ENCODE measurements at regions not wholly inside any gene's neighbourhood (a gene's known extent, or its start where the extent isn't known, plus 50 kb on each side); places are given as distances from the start of the nearest gene placed in this dataset.
"Not testable (repeated sequence)": the region's sequence is repeated elsewhere in the genome, so short reads cannot be mapped to it uniquely, and the experiment has no call there.

GRCh38 chr21:9572782-9573181, 948.6 kb upstream of the TPTE start:
- not testable (repeated sequence) for DNase-seq

GRCh38 chr21:9573528-9573927, 947.9 kb upstream of the TPTE start:
- DNase-seq = not testable (repeated sequence)

- DNase-seq = not testable (repeated sequence)
Observed at GRCh38 chr21:9579275-9579674, 942.1 kb upstream of the TPTE start.

GRCh38 chr21:9587941-9588340, 933.4 kb upstream of the TPTE start:
- not testable (repeated sequence) for DNase-seq

GRCh38 chr21:9592591-9592990, 928.8 kb upstream of the TPTE start:
- DNase-seq = not testable (repeated sequence)

- not testable (repeated sequence) for DNase-seq
Observed at GRCh38 chr21:9593646-9594045, 927.7 kb upstream of the TPTE start.

GRCh38 chr21:9614011-9614410, 907.4 kb upstream of the TPTE start:
- DNase-seq = not testable (repeated sequence)

- not testable (repeated sequence) for DNase-seq
Observed at GRCh38 chr21:9621121-9621793, 900.1 kb upstream of the TPTE start.

- not testable (repeated sequence) for DNase-seq
Observed at GRCh38 chr21:9628051-9628450, 893.3 kb upstream of the TPTE start.

GRCh38 chr21:9647409-9647808, 874.0 kb upstream of the TPTE start:
- DNase-seq = not testable (repeated sequence)

- not testable (repeated sequence) for DNase-seq
Observed at GRCh38 chr21:9648331-9648730, 873.1 kb upstream of the TPTE start.

- not testable (repeated sequence) for DNase-seq
Observed at GRCh38 chr21:9648947-9649720, 872.2 kb upstream of the TPTE start.

GRCh38 chr21:9652819-9653218, 868.6 kb upstream of the TPTE start:
- not testable (repeated sequence) for DNase-seq

GRCh38 chr21:9655221-9655620, 866.2 kb upstream of the TPTE start:
- not testable (repeated sequence) for DNase-seq

- not testable (repeated sequence) for DNase-seq
Observed at GRCh38 chr21:9656455-9656854, 864.9 kb upstream of the TPTE start.

GRCh38 chr21:9657779-9658178, 863.6 kb upstream of the TPTE start:
- DNase-seq = not testable (repeated sequence)

- not testable (repeated sequence) for DNase-seq
Observed at GRCh38 chr21:9659877-9660276, 861.5 kb upstream of the TPTE start.

- DNase-seq = not testable (repeated sequence)
Observed at GRCh38 chr21:9663914-9664729, 857.3 kb upstream of the TPTE start.

GRCh38 chr21:9675811-9676210, 845.6 kb upstream of the TPTE start:
- not testable (repeated sequence) for DNase-seq

- not testable (repeated sequence) for DNase-seq
Observed at GRCh38 chr21:9679029-9679428, 842.4 kb upstream of the TPTE start.

GRCh38 chr21:9688945-9689344, 832.4 kb upstream of the TPTE start:
- DNase-seq = not testable (repeated sequence)

GRCh38 chr21:9690981-9691380, 830.4 kb upstream of the TPTE start:
- DNase-seq = not testable (repeated sequence)

- DNase-seq = not testable (repeated sequence)
Observed at GRCh38 chr21:9695759-9696158, 825.6 kb upstream of the TPTE start.
